ENCODE measurements at regions not wholly inside any gene's neighbourhood (a gene's known extent, or its start where the extent isn't known, plus 50 kb on each side); places are given as distances from the start of the nearest gene placed in this dataset.
"Not testable (repeated sequence)": the region's sequence is repeated elsewhere in the genome, so short reads cannot be mapped to it uniquely, and the experiment has no call there.

GRCh38 chr9:21708260-21708711, 94.2 kb upstream of the MTAP start:
- DNase-seq = no peak

DNA sequence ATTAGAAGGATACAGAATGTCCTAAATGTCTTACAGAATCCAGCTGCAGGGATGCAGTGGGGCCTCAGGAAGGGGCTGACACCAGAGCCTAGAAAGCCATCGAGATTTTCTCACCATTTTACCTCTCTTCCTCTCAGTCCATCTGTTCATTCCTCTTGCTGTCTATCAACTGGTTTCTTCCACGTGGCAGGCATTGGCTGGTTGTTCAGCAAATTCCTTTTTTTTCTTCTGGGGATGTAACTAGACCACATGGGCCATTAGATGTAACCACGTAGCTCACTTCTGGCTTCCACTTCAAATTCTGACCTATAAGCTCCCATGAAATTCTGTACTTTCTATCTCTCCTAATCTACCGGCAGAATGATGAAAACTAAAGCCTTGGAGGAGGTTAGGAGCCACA, 93.6 kb upstream of the MTAP start:
- DNase-seq = no peak

GRCh38 chr9:21709464-21710058, 92.9 kb upstream of the MTAP start:
- peak; percentile 49 for DNase-seq

DNA sequence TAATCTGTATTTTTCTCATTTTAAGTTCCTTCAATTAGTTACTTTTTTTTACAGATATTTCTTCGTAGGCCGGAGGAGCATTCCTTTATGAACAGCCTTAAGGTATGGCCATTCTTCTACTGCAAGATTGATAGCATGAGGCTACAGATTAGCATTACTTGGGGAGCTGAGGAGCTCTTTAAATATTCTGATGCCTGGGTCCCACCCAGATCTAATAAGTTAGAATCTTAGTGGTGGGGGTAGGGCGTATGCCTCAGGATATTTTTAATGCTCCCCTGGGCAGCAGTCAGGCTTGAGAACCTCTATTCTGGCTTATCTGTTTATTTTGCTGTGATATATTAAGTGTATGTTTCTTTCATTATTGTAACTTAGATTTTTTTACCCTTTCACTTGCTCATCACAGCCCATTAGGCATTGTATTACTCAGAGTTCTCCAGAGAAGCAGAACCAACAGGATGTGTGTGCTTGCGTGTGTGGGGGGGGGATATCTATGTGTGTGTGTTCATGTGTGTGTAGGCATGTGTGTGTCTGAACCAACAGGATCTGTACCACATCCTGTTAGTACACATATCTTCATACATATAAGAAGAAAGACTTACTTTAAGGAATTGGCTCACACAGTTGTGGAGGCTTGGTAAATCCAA, 91.8 kb upstream of the MTAP start:
- no peak for DNase-seq

DNA sequence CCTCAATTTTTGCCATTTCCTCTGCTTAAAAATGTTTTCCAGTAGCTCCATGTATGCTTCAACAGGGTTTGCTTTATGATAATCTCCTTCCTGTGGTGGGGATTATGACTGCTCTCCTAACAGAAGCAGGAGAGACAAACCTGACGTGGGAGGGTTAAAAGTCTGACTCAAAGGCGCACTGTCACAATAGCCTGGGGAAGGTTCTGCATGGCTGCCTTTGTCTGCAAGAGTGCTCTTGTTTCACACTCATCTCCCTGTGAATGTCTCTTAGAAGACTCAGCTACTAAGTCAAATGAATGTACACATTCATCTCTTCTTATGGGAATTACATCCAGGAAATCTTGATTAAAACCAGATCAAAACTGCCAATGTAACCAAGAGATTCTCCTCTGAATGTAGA, 90.9 kb upstream of the MTAP start:
- no peak for DNase-seq

DNA sequence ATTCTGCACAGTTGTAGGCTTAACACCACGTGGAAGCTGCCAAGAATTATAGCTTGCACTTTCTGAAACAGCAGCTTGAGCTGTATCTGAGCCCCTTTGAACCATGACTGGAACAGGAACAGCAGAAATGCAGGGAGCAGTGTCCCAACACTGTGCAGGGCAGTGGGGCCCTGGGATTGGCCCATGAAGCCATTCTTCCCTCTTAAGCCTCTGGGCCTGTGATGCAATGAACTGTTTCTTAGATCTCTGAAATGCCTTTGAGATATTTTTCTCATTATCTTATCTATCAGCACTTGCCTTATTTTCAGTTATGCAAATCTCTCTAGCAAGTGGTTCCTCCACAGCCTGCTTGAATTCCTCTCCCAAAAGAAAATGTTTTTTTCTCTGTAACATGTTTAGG, 87.0 kb upstream of the MTAP start:
- no peak for DNase-seq

DNA sequence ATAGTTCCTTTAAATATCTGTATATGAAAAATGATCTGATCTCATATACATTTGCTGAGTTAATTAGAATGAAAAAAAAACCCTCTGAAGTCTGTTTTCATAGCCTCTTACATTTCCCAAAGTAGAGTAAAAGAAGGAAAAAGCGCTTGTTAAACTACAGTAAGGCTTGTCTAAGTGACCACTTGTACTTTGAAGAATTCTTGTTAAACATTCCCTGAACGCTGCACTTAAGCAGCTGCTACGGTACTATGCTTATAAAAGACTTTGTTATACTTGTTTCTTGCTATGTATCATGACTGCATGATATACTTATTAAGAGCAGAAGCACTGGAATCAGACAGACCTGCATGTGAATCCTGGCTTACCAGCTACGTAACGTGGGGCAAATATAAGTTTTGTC, 81.7 kb upstream of the MTAP start:
- no peak for DNase-seq

GRCh38 chr9:21727411-21727810, 75.0 kb upstream of the MTAP start:
- not testable (repeated sequence) for DNase-seq

DNA sequence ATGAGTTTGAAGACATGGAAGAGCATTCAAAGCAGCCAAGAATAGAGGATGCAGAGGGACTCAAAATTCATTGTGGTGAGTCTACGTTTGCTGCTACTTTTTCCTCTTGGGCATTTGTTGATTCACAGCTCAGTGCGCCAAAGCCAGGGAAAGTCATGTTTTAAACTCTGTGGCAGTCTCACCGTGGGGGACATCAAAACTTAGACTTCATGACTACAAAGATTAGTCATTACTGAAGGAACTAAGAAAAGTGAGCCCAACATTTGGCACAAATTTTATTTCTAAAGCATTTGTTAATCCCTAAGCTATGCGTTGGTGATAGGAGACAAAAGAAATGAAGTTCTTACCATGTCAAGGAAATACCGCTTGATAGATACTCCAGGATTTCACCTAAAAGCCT, 73.7 kb upstream of the MTAP start:
- no peak for DNase-seq

GRCh38 chr9:21729648-21730047, 72.8 kb upstream of the MTAP start:
- no peak for DNase-seq

DNA sequence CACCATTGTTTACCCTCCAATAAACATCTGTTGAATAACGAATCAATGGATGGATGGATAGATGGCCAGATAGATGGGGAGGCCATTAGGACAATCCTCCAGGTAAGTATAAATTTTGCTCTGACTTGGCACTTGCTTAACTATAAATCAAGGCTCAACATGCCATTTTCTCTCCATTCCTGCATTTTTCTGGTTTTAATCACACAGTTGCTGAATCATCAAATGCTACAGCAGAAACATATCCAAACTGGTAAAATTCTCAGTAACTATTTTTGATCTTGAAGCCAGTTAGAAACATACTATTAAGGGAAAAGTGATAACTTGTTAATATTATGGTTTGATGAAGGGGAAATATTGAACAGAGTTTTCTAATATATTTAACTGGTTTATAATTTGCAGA, 71.5 kb upstream of the MTAP start:
- DNase-seq = no peak

DNA sequence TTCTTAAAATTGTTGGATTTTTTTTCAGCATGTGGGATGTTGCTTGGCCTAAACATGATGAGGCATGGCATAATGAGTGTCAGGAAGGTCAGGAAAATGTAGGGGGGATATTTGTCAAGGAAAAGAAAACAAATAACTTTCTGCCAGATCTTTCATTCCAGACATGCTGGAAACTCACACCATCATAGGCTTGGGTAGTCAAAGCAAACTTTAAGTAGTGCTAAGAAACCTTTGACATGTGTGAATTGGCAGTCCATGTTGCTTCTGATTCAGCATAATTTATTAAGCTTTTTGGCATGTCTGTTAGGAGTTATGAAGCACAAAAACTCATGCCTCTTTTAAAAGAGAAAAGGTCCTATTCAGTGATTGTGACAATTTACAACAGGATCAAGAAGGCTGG, 61.3 kb upstream of the MTAP start:
- no peak for DNase-seq

GRCh38 chr9:21744320-21744719, 58.1 kb upstream of the MTAP start:
- DNase-seq = no peak

DNA sequence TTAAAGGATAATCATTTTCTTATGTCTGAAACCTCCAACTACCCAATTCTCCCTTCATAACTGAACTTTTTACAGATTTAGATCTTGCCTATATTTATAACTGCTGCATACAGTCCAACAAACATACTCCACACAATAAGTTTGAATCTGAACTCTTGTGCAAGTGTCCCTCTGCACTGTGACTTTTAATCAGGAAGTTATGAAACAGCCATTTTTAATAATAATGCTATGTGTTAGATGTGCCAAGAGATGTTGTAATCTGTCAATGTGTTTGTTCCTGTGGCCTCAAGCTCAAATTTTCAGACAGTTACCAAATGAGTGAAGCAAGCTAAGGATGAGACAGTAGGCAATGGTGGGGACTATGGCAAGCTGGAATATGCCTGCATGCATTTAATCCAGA, 57.6 kb upstream of the MTAP start:
- DNase-seq = no peak

- DNase-seq = no peak
Measured at GRCh38 chr9:21746550-21746949, 55.9 kb upstream of the MTAP start.

DNA sequence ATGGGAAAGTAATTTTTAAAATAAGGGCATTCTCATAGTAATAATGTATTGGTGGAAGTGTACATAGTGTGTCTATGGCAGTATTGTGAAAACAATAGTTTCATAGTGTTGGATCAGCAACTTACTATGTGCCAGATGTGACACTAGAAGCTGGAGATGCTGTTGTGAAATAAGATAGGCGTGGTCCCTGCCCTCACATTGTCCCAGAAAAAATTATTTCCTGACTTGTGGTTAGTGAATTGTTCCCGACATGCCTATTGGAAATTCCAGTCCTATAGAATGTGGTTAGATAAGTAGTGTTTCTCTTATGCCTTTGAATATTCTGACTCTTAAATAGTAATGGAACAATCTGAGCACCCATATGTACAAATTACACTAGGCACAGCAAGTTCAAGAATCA, 55.3 kb upstream of the MTAP start:
- DNase-seq = no peak

DNA sequence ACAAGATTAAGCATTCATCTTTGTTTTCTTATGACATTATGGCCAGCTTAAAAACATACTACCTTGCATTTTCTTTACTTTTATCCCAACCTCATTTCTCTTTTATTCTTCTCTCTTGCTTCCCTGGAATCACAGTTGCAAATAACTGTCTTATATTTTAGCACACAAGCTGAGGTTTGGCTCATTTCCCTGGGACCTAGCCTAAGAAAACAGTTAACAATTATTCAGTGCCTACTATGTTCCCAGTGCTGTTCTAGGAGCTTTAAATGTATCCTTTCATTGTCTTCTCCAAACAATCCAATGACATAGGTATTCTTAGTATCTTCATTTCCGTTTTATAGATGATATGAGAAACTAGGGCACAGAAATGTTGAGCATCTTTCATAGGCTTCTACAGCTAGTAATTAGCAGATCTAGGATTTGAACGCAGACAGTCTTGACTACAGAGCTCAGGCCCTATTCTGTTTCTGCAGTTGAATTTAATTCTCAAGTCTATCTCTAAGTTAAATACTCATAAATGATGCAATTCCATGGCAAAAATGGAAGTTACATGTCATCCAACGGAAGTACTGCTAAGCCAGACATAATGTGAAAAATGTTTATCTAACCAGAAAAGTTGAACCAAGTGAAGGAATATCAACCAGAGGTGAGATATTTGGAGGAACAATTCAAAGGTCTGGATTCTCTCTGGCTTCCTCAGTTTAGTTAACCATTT, 52.3 kb upstream of the MTAP start:
- no peak for DNase-seq

DNA sequence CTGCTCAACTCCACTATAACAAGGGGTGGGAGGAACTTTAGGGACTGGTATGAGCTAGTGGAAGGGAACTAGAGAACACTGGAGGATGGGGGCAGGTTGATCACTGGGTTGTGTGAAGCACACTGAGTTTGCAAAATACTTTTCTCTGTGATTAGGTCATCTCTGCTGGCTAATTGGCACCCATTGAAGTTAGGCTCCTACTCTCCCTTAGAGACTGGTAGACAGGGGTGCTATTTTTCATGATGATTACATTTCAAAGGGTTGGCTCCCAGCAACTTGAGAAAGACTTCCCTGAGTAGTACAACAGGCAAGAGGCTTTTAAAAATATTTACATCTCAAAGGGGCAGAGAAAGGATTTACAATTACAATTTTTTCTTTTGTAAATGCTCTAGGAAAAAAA, 50.4 kb upstream of the MTAP start:
- no peak for DNase-seq
